NCI-H345 treated with DMSO at 0.1 percent for 48 hours (cell line): ENCODE measurements at regions not wholly inside any gene's neighbourhood (a gene's known extent, or its start where the extent isn't known, plus 50 kb on each side); places are given as distances from the start of the nearest gene placed in this dataset.

Experiments used
- DNase-seq: peaks from one replicate; lab custom pipeline; 2025; ENCODE audit not compliant: unreplicated experiment; lab: John Stamatoyannopoulos, UW

GRCh38 chr1:106603616-106604015 is 452.9 kb upstream of the PRMT6 start:
- DNase-seq = no peak

- DNase-seq = no peak
Measured at GRCh38 chr1:106608841-106609240, 447.6 kb upstream of the PRMT6 start.

DNA sequence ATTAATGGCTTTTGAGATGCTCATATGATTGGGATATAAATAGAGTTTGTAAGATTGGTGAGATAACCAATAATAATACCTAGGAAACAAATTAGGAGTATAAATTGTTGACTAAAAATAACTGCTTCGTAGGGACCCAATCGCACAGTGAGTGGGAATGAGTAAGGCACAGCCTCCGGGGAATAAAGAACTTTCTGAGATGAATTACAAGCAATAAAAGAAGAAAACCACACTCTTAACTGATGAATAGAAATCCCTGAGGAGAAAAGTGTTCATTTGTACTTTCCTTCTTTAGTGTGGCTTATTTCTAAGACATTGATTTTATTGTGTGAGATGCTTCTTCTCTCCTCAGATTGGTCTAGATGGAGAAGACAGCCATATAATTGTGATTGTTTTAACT is 443.4 kb upstream of the PRMT6 start:
- DNase-seq = no peak

GRCh38 chr1:106613861-106614260 is 442.6 kb upstream of the PRMT6 start:
- DNase-seq = no peak

- no peak for DNase-seq
Measured at GRCh38 chr1:106615473-106615872, 441.0 kb upstream of the PRMT6 start.

GRCh38 chr1:106619080-106619826 is 437.2 kb upstream of the PRMT6 start:
- DNase-seq = no peak

DNA sequence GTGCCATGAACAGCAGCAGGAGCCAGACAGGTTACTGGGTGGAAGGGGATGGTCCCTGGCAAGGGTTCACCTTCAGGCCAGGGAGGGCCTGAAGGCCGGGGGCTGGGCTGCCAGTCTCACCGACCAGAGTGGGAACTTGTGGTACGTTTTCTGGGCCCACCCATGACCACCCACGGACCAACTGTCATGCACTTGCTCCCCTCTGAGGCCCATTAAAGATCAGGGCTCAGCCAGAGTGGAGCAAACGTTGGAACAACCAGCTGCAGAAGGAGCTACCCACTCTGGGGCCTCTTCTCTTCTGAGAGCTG is 436.7 kb upstream of the PRMT6 start:
- DNase-seq = no peak

DNA sequence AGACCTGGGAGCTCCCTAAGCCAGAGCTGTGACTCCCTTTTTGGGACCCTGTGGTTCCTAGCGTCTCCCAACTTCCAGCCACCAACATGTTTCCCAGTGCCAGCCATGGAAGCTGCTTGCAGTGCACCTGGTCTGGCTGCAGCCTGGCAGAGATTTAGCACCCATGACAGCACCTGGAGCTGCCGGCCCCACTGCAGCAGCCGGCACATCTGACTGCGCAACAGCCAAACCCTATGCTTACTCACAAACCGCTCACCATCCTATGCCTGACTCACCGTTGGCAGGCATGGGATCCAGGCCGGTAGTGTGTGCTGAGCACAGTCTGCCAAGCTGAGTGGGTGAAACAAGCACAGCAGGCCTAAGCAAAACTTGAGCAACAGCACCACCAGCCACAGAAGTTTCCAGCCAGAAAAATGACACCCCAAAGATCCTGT is 435.9 kb upstream of the PRMT6 start:
- no peak for DNase-seq

GRCh38 chr1:106621853-106622252 is 434.6 kb upstream of the PRMT6 start:
- no peak for DNase-seq

DNA sequence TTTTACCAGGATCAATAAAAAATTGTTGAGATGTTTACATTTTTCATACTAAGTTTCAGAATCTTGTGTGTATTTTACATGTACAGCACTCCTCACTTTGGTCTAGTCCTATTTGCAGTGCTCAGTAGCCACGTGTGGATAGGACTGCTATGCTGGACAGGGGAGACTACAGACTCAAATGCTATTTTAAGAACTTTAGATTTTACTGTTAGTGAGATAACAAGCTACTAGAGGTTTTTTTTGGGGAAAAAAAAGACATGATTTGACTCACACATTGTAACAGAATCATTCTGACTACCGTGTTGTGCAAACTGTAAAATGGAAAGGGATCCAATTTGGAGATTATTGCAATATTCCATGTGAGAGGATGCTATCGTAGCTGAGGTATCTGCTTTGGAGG is 418.9 kb upstream of the PRMT6 start:
- no peak for DNase-seq

GRCh38 chr1:106646261-106646784 is 410.2 kb upstream of the PRMT6 start:
- no peak for DNase-seq

- DNase-seq = no peak
Measured at GRCh38 chr1:106646816-106647215, 409.7 kb upstream of the PRMT6 start.

DNA sequence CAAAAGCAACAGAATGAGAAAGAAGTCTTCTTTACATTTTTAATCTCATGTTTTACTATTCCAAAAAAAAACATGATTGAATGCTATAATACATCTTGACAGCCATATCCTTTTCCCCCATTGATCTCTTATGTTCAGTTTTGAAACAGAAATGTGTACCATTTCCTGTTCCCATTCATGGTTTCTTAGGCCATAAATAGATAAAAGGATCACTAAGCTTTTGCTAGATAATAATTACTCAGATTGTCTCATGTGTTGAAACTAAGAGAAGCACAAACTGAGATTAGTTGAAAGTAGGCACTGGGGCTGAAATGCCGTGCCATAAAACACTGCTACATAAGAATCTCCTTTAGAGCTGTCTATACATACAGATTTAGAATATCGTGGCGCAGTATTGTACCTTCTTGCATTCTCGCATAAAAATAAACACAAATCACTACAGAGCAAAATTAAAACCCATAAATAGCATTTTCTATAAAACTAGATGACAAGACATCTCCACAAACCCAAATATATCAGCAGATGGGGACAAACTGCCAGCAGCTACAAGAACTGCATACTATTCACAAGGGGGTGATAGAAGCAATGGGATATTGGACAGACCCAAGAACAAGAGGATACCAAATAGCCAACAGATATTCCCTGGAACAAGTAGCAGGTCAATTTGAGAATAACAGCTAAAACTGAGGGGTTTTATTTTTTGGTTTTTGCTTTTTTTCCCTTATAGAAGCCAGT is 405.3 kb upstream of the PRMT6 start:
- DNase-seq = no peak

DNA sequence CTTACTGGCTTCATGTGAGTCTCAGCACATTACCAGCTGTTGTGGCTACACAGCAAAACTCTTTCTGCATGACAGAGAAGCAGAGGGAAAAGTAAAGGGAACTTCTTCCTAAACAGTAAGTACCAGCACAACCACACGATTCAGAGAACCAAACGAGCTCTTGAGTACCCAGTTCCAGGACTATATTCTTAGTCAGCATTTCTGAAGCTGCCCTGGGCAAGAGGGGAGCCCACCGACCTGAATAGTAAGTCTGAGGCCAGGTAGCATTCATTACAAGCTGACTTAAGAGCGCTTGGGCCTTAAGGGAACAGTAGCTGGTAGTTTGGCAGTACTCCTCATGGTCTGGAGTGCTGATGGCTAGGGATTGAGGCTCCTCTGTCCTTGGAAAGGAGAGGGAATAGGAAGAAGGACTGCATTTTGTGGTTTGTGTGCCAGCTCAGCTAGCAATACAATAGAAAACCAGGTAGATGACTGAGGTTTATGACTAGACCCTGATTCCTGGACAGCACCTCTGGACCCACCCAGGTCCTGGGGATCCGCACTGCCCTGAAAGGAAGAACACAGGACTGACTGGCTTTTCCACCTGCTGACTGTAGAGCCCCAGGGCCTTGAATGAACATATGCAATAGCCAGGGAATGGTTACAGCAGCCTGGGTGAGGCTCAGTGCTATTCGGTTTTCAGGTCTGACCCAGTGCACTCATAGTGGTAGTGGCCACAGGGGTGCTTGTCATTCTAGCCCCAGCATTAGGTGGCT is 396.8 kb upstream of the PRMT6 start:
- no peak for DNase-seq

GRCh38 chr1:106675558-106675957 is 380.9 kb upstream of the PRMT6 start:
- no peak for DNase-seq

DNA sequence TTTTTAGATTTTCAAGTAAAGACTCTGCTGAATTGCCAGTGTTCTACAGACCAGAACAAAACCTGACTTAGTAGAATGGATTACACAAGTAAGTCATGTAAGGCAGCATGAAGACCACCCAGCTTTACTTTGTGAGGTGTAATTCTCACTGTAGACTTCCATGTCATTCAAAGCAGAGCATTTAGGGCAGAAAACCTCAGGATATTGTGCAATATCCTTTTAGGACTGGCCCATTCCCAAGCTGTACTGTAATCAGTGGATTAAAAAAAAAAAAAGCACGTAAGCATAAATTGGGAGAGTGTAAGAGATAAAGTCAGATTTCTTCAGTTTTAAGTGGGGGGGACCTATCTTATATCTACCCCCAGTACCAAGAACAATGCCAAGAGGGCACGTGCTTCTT is 380.5 kb upstream of the PRMT6 start:
- no peak for DNase-seq

GRCh38 chr1:106677181-106677580 is 379.3 kb upstream of the PRMT6 start:
- DNase-seq = no peak

GRCh38 chr1:106677721-106678120 is 378.8 kb upstream of the PRMT6 start:
- no peak for DNase-seq

- no peak for DNase-seq
Measured at GRCh38 chr1:106678279-106679050, 378.0 kb upstream of the PRMT6 start.

DNA sequence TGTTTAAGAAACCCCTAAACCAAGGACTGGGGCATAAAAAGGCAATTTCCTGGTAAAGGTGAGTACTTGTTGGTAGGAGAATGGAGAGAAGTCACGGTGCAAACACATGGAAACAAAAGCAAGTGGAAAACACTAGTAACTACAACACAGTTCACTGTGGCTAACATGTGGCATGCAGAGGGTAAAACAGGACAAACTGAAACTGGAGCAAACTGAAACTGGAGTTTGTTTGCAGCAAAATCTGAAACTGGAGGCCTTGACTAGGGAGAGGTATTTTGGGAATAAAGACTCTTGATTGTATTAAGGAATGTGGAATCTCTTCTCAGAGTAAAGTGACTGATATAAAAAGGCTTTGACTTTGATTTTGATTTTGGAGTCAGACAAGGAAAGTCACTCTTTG is 376.3 kb upstream of the PRMT6 start:
- no peak for DNase-seq

DNA sequence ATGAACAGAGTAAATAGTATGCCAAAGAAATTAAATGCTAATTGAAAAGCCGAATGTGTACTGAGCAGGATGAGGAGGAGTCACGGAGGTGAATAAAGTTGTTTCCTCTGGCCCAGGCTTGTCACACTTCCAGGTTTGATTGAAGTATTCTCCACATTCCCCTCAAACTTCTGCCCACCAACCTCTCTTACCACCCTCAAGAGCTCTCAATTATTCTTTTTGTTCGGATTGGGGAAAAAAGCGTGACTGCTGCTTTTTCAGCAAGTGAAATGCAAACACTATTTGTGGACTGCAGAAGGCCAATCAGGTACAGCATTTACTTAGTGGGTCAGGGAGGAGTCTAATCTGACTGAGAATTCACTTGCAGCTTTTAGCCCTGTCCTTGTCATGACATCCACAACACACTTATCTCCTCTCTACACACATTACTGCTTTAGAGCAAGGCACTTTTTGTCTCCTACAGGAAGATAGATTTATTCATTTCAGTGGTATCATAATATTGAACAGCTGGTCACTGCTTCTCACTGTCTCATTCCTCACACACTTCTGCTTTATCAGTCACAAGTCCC is 375.6 kb upstream of the PRMT6 start:
- peak; percentile 17 for DNase-seq
